Stimulated activated naive CD8-positive, alpha-beta T cell treated with anti-CD3 and anti-CD28 coated beads, Interleukin-15, Interleukin-2, amounts not matched to agents 100 ng/mL and 50 ng/mL, for 24 hours (primary cell): ENCODE measurements at regions not wholly inside any gene's neighbourhood (a gene's known extent, or its start where the extent isn't known, plus 50 kb on each side); places are given as distances from the start of the nearest gene placed in this dataset.

Experiments used
- H3K27ac Mint-ChIP-seq: one replicate; pipeline ENCODE4 v1.8.0; 2021; ENCODE audit warnings: mild to moderate bottlenecking, mixed read lengths
- H3K27me3 Mint-ChIP-seq: one replicate; pipeline ENCODE4 v1.8.0; 2021; ENCODE audit warnings: mixed read lengths
- H3K36me3 Mint-ChIP-seq: one replicate; pipeline ENCODE4 v1.8.0; 2021; ENCODE audit warnings: low read depth, mixed read lengths
- H3K4me1 Mint-ChIP-seq: one replicate; pipeline ENCODE4 v1.8.0; 2021; ENCODE audit warnings: low read depth, mixed read lengths
- H3K4me3 Mint-ChIP-seq: one replicate; pipeline ENCODE4 v1.8.0; 2021; ENCODE audit warnings: mild to moderate bottlenecking, mixed read lengths
- H3K9me3 Mint-ChIP-seq: one replicate; pipeline ENCODE4 v1.8.0; 2021; ENCODE audit warnings: mixed read lengths

GRCh38 chr18:78777992-78778391 lies 201.6 kb upstream of the SALL3 start:
- H3K27me3 Mint-ChIP-seq = no peaks in the 10 kb centered on the region
- no peak overlapping the region for H3K27ac Mint-ChIP-seq
- no peaks in the 10 kb centered on the region for H3K36me3 Mint-ChIP-seq
- no peaks in the 10 kb centered on the region for H3K4me1 Mint-ChIP-seq
- H3K9me3 Mint-ChIP-seq = no peaks in the 10 kb centered on the region
- no peak overlapping the region for H3K4me3 Mint-ChIP-seq

GRCh38 chr18:78778651-78779050 lies 201.0 kb upstream of the SALL3 start:
- no peaks in the 10 kb centered on the region for H3K9me3 Mint-ChIP-seq
- H3K27me3 Mint-ChIP-seq = no peaks in the 10 kb centered on the region
- H3K4me3 Mint-ChIP-seq = no peak overlapping the region
- no peaks in the 10 kb centered on the region for H3K4me1 Mint-ChIP-seq
- H3K27ac Mint-ChIP-seq = no peak overlapping the region
- no peaks in the 10 kb centered on the region for H3K36me3 Mint-ChIP-seq

- Mint-ChIP-seq H3K27ac (no peak overlapping the region), H3K4me3 (no peak overlapping the region), H3K9me3 (no peaks in the 10 kb centered on the region), H3K36me3 (no peaks in the 10 kb centered on the region), H3K27me3 (no peaks in the 10 kb centered on the region), H3K4me1 (no peaks in the 10 kb centered on the region)
Observed at GRCh38 chr18:78779996-78780718, 199.5 kb upstream of the SALL3 start.

- Mint-ChIP-seq H3K4me3 (no peak overlapping the region), H3K36me3 (no peaks in the 10 kb centered on the region), H3K27ac (no peak overlapping the region), H3K9me3 (no peaks in the 10 kb centered on the region), H3K4me1 (no peaks in the 10 kb centered on the region), H3K27me3 (no peaks in the 10 kb centered on the region)
Observed at GRCh38 chr18:78780719-78781600, 198.7 kb upstream of the SALL3 start.

DNA sequence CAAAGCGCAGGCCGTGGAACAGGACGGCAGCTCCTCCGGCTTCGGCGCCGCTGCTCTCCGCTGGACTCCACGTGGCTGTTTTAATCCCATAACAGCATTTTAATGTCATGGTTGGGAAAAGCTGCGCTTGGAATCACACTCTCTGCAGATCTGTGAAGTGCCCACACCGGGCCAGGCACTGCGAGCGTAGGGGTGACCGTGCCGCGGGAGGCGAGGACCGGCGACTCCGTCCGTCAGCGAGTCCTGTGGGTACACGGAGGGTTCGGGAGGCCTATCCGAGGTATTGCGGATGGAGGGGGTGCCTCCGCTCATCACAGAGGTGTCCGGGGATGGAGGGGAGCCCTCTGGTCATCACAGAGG lies 198.0 kb upstream of the SALL3 start:
- Mint-ChIP-seq H3K9me3 (no peaks in the 10 kb centered on the region), H3K27me3 (no peaks in the 10 kb centered on the region), H3K36me3 (no peaks in the 10 kb centered on the region), H3K4me1 (no peaks in the 10 kb centered on the region), H3K27ac (no peak overlapping the region), H3K4me3 (no peak overlapping the region)

GRCh38 chr18:78782951-78783563 lies 196.6 kb upstream of the SALL3 start:
- H3K4me1 Mint-ChIP-seq = no peaks in the 10 kb centered on the region
- H3K27me3 Mint-ChIP-seq = no peaks in the 10 kb centered on the region
- H3K27ac Mint-ChIP-seq = no peak overlapping the region
- H3K4me3 Mint-ChIP-seq = no peak overlapping the region
- H3K9me3 Mint-ChIP-seq = no peaks in the 10 kb centered on the region
- H3K36me3 Mint-ChIP-seq = no peaks in the 10 kb centered on the region

DNA sequence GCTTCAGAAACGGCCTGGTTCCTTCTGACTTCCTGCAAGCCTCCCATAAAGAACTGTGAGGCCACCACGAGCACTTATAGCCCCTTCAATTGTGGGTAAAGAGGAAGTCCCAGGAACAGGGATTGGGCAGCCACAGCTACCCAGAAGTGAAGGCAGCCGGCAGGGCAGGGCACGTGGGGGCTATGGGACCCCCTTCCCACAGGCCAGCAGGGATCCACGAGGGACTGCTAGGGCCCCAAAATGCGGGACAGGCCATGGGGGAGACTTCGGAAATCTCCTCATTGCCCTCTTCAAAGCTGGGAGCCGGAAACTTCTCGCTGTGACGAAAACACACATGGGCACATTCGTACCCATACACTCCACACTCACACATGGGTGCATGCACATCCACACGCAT lies 196.1 kb upstream of the SALL3 start:
- Mint-ChIP-seq H3K9me3 (no peaks in the 10 kb centered on the region), H3K4me1 (no peaks in the 10 kb centered on the region), H3K4me3 (no peak overlapping the region), H3K36me3 (no peaks in the 10 kb centered on the region), H3K27ac (no peak overlapping the region), H3K27me3 (no peaks in the 10 kb centered on the region)

GRCh38 chr18:78784861-78785260 lies 194.8 kb upstream of the SALL3 start:
- no peaks in the 10 kb centered on the region for H3K27me3 Mint-ChIP-seq
- no peak overlapping the region for H3K4me3 Mint-ChIP-seq
- H3K4me1 Mint-ChIP-seq = no peaks in the 10 kb centered on the region
- no peaks in the 10 kb centered on the region for H3K9me3 Mint-ChIP-seq
- H3K36me3 Mint-ChIP-seq = no peaks in the 10 kb centered on the region
- H3K27ac Mint-ChIP-seq = no peak overlapping the region

DNA sequence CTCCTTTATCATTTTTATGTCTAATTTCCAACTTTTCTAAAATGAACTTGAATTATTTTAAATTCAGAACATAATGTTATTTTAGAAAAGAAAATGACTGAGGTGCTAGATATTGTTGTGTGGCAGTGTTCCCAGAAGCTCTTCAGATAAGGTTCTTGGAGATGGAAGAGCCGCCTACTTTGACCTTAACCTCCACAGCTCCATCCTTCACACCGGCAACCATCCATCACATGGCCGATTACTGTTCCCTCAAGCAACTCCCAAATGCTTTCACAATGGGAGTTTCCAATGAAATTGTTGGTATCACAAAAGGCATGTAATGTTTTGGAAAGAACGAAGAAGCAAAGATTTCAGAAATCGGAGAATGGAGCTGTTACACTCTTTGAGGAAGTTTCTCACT lies 193.9 kb upstream of the SALL3 start:
- Mint-ChIP-seq H3K36me3 (no peaks in the 10 kb centered on the region), H3K4me3 (no peak overlapping the region)

DNA sequence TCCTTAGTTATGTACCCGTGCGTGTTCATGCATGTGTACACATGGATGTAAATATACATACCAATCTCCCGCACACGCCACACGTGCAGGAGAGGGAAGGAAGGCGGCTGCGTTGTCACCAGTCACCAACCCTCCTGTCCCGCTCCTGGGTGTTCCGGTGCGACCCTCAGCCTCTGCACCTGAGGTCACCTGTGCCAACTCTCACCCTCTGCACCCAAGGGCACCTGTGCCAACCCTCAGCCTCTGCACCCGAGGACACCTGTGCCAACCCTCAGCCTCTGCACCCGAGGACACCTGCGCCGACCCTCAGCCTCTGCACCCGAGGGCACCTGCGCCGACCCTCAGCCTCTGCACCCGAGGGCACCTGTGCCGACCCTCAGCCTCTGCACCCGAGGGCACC lies 192.8 kb upstream of the SALL3 start:
- H3K27me3 Mint-ChIP-seq = no peaks in the 10 kb centered on the region
- no peak overlapping the region for H3K27ac Mint-ChIP-seq
- H3K36me3 Mint-ChIP-seq = no peaks in the 10 kb centered on the region
- H3K4me1 Mint-ChIP-seq = no peaks in the 10 kb centered on the region
- no peaks in the 10 kb centered on the region for H3K9me3 Mint-ChIP-seq
- no peak overlapping the region for H3K4me3 Mint-ChIP-seq

More for the DNA sequence above, 193.9 kb upstream of the SALL3 start:
- H3K9me3 Mint-ChIP-seq = no peaks in the 10 kb centered on the region
- no peaks in the 10 kb centered on the region for H3K4me1 Mint-ChIP-seq
- no peaks in the 10 kb centered on the region for H3K27me3 Mint-ChIP-seq
- no peak overlapping the region for H3K27ac Mint-ChIP-seq

- H3K27ac Mint-ChIP-seq = no peak overlapping the region
- no peaks in the 10 kb centered on the region for H3K4me1 Mint-ChIP-seq
Observed at GRCh38 chr18:78787751-78788150, 191.9 kb upstream of the SALL3 start.

DNA sequence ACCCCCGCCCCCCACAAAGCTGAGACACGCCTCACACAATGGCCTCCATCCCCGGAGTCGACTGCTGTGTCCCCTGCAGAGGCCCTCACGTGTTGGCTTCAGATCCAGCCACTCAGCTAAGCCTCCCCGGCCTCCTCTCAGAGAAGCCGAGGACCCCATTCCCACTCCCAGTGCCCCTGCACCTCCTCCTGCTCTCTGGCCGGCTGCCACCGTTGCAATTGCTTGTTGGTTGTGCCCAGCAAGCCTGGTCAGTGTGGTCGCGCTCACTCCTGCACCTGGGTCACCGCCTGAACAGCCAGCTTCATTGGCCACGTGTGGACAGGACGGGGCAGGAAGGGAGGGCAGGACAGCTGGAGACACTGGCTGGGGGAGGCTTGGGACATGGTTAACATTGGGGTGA lies 191.5 kb upstream of the SALL3 start:
- no peaks in the 10 kb centered on the region for H3K4me1 Mint-ChIP-seq
- H3K36me3 Mint-ChIP-seq = no peaks in the 10 kb centered on the region
- H3K9me3 Mint-ChIP-seq = no peaks in the 10 kb centered on the region
- no peak overlapping the region for H3K4me3 Mint-ChIP-seq
- H3K27me3 Mint-ChIP-seq = no peaks in the 10 kb centered on the region
- H3K27ac Mint-ChIP-seq = no peak overlapping the region

More at GRCh38 chr18:78787751-78788150, 191.9 kb upstream of the SALL3 start:
- Mint-ChIP-seq H3K4me3 (no peak overlapping the region), H3K36me3 (no peaks in the 10 kb centered on the region), H3K27me3 (no peaks in the 10 kb centered on the region), H3K9me3 (no peaks in the 10 kb centered on the region)

DNA sequence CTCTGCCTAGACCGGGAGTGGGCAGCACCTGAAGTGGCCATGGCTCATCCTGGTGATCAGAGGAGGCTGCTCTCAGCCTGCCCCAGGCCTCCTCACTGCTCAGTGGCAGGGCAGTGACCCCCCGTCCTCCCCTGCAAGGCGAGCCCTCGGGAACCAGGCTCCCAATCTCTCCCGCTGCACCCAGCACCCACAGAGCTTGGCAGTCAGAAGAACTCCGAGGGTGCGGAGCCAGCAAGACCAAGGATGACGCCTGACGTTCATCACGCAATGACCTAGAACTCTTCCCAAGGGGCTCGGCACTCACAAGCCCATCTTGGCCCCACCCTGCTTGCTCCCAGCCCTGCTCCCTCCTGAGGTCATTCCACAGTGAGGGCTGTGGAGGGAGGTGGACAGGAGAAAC lies 189.8 kb upstream of the SALL3 start:
- H3K36me3 Mint-ChIP-seq = no peaks in the 10 kb centered on the region
- no peaks in the 10 kb centered on the region for H3K4me1 Mint-ChIP-seq
- H3K9me3 Mint-ChIP-seq = no peaks in the 10 kb centered on the region
- no peak overlapping the region for H3K27ac Mint-ChIP-seq
- H3K27me3 Mint-ChIP-seq = no peaks in the 10 kb centered on the region
- no peak overlapping the region for H3K4me3 Mint-ChIP-seq

DNA sequence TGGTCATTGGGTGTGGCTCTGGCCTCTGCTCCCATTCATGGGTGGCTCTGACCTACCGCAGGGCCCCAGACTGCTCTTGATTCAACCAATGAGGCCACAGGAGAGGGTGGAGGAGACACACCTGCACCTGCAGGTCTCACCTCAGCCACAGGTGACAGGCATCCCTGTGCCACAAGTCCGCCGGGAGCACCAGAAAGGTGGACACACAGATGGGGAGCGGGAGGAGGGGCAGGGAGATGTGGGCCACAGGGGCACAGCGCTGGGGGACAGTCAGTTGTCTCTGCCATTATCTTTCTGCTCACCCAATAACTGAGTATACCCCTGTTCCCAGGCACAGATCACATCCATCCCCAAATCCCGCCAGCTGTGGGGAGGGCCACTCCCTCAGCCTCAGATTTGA lies 189.1 kb upstream of the SALL3 start:
- H3K4me3 Mint-ChIP-seq = no peak overlapping the region
- no peaks in the 10 kb centered on the region for H3K27me3 Mint-ChIP-seq
- H3K36me3 Mint-ChIP-seq = no peaks in the 10 kb centered on the region
- H3K9me3 Mint-ChIP-seq = no peaks in the 10 kb centered on the region
- H3K4me1 Mint-ChIP-seq = no peaks in the 10 kb centered on the region
- H3K27ac Mint-ChIP-seq = no peak overlapping the region

DNA sequence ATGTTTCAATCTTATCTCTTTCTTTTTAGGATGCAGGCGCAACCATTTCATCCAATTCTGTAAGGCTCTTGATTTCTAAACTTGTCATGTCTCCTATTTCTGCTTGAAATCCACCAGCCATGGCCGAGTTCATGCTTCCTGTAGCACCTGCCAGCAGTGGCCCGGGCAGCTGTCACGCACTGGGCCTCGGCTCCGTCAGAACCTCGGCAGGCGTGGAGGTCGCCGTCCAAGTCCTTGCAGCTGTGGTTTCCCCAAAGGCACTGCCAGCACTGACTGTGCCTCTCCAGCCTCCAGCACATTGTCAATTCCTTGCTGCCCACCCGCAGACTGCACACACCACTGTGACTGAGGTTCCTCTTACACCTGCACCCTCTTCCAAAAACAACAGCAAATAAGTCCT lies 188.7 kb upstream of the SALL3 start:
- H3K4me1 Mint-ChIP-seq = no peaks in the 10 kb centered on the region
- H3K27me3 Mint-ChIP-seq = no peaks in the 10 kb centered on the region
- no peak overlapping the region for H3K4me3 Mint-ChIP-seq
- H3K27ac Mint-ChIP-seq = no peak overlapping the region
- no peaks in the 10 kb centered on the region for H3K36me3 Mint-ChIP-seq
- H3K9me3 Mint-ChIP-seq = no peaks in the 10 kb centered on the region
